NB4 (cell line): ENCODE measurements at regions not wholly inside any gene's neighbourhood (a gene's known extent, or its start where the extent isn't known, plus 50 kb on each side); places are given as distances from the start of the nearest gene placed in this dataset.
A peak's percentile ranks its signal among the peaks of the same experiment; 100 is the strongest.
"Not testable (repeated sequence)": the region's sequence is repeated elsewhere in the genome, so short reads cannot be mapped to it uniquely, and the experiment has no call there.

Experiments used
- DNase-seq: peaks from one replicate; pipeline ENCODE4 v3.0.0; 2010; ENCODE audit warnings: low read depth
- H3K4me3 ChIP-seq: one replicate; pipeline ENCODE4 v1.5.1; 2011; ENCODE audit warnings: mild to moderate bottlenecking, low read depth, low read length, moderate library complexity
- CTCF ChIP-seq: IDR thresholded peaks from one replicate; pipeline ENCODE4 v1.5.1; 2012; ENCODE audit warnings: low read depth, low read length
- MAX ChIP-seq: IDR thresholded peaks from 2 replicates; pipeline ENCODE4 v1.6.1; 2011; ENCODE audit warnings: low read depth, low read length
- MYC ChIP-seq: IDR thresholded peaks from 2 replicates; pipeline ENCODE4 v1.6.1; 2011; ENCODE audit warnings: low read depth, low read length
- POLR2A ChIP-seq: IDR thresholded peaks from 2 replicates; pipeline ENCODE4 v1.6.1; 2011; ENCODE audit warnings: mild to moderate bottlenecking; ENCODE audit not compliant: insufficient read length; ENCODE audit errors: extremely low read depth

- no peak for DNase-seq
- TF ChIP-seq MAX (no peak), MYC (no peak), CTCF (no peak), POLR2A (no peak)
- H3K4me3 ChIP-seq = no peak overlapping the region
Measured at GRCh38 chr17:31798205-31798724, 60.8 kb downstream of the COPRS start.

- H3K4me3 ChIP-seq = not testable (repeated sequence)
Measured at GRCh38 chr17:31795941-31796340, 63.1 kb downstream of the COPRS start.

GRCh38 chr17:31794111-31794510, 64.9 kb downstream of the COPRS start:
- no peak for DNase-seq
- no peak overlapping the region for H3K4me3 ChIP-seq
- TF ChIP-seq POLR2A (no peak), MAX (no peak), MYC (no peak), CTCF (no peak)

More at GRCh38 chr17:31795941-31796340, 63.1 kb downstream of the COPRS start:
- DNase-seq = not testable (repeated sequence)

GRCh38 chr17:31793634-31794033, 65.4 kb downstream of the COPRS start:
- not testable (repeated sequence) for DNase-seq, H3K4me3 ChIP-seq

- DNase-seq = peak; percentile 78
- no peak for TF ChIP-seq CTCF
- TF ChIP-seq MYC = no peak
- no peak for TF ChIP-seq POLR2A
- TF ChIP-seq MAX = no peak
Measured at GRCh38 chr17:31792007-31792585, 66.9 kb downstream of the COPRS start.

GRCh38 chr17:31789707-31790505, 69.1 kb downstream of the COPRS start:
- DNase-seq = peak; percentile 37
- TF ChIP-seq POLR2A = no peak
- TF ChIP-seq CTCF = no peak
- no peak for TF ChIP-seq MYC
- TF ChIP-seq MAX = no peak
- no peak overlapping the region for H3K4me3 ChIP-seq

More at GRCh38 chr17:31792007-31792585, 66.9 kb downstream of the COPRS start:
- H3K4me3 ChIP-seq = no peak overlapping the region

GRCh38 chr17:31788956-31789355, 70.1 kb downstream of the COPRS start:
- TF ChIP-seq MYC (no peak), POLR2A (no peak), CTCF (no peak), MAX (no peak)
- H3K4me3 ChIP-seq = no peak overlapping the region
- DNase-seq = no peak
